PC-3 (cell line): ENCODE measurements at regions not wholly inside any gene's neighbourhood (a gene's known extent, or its start where the extent isn't known, plus 50 kb on each side); places are given as distances from the start of the nearest gene placed in this dataset.

Experiments
- ATAC-seq: fragments of 200-7000 bp; cut with Tn5 transposase; 2 replicates; pipeline ENCODE4 v1.9.1; 2020; ENCODE audit warnings: mild to moderate bottlenecking, moderate library complexity
- BruUV-seq: library from RNA; stranded (reverse); fragments of 400-500 nt; replicated peaks from 2 replicates; lab custom pipeline; 2021; lab: Mats Ljungman, UMichigan
- CTCF ChIA-PET: fragments of 300-600 bp; sonication (Branson Sonifier 250); formaldehyde crosslinking; loops from one replicate; lab custom pipeline; 2022; ENCODE audit warnings: antibody characterized with exemption; lab: Charles Lee
- POLR2A ChIA-PET: fragments of 300-600 bp; sonication (Branson Sonifier 250); formaldehyde crosslinking; loops from one replicate; lab custom pipeline; 2022; ENCODE audit warnings: antibody characterized with exemption; ENCODE audit not compliant: unreplicated experiment; lab: Charles Lee
- DNase-seq: peaks from one replicate; pipeline ENCODE4 v3.0.0-alpha.2; 2015
- H2AFZ ChIP-seq: fragments of 300-600 bp; sonication (generic); 2 replicates; pipeline ENCODE4 v1.6.0; 2016; ENCODE audit warnings: antibody characterized with exemption, low read length
- H3F3A ChIP-seq: fragments of 300-600 bp; sonication (generic); one replicate; pipeline ENCODE4 v1.6.0; 2017; ENCODE audit warnings: antibody characterized with exemption, low read length, control low read depth, mild to moderate bottlenecking; ENCODE audit not compliant: unreplicated experiment
- H3K27ac ChIP-seq: fragments of 300-600 bp; sonication (generic); 2 replicates; pipeline ENCODE4 v1.5.1; 2016; ENCODE audit warnings: mild to moderate bottlenecking, low read length
- H3K27me3 ChIP-seq: fragments of 300-600 bp; sonication (generic); 2 replicates; pipeline ENCODE4 v1.6.1; 2016; ENCODE audit warnings: low read length, mixed read lengths
- H3K36me3 ChIP-seq: fragments of 300-600 bp; sonication (generic); 2 replicates; pipeline ENCODE4 v1.6.1; 2016; ENCODE audit warnings: low read depth, mixed run types, low read length, mixed read lengths
- H3K4me1 ChIP-seq: fragments of 300-600 bp; sonication (generic); 2 replicates; pipeline ENCODE4 v1.5.1; 2016; ENCODE audit warnings: low read length; ENCODE audit not compliant: insufficient read depth
- H3K4me2 ChIP-seq: fragments of 300-600 bp; sonication (generic); 2 replicates; pipeline ENCODE4 v1.6.0; 2016; ENCODE audit warnings: low read length
- H3K4me3 ChIP-seq: fragments of 300-600 bp; sonication (generic); 2 replicates; pipeline ENCODE4 v1.5.1; 2016; ENCODE audit warnings: mild to moderate bottlenecking, low read length, mixed read lengths
- H3K79me2 ChIP-seq: fragments of 300-600 bp; sonication (generic); 2 replicates; pipeline ENCODE4 v1.6.1; 2017; ENCODE audit warnings: low read length, mixed read lengths
- H3K9ac ChIP-seq: fragments of 300-600 bp; sonication (generic); 2 replicates; pipeline ENCODE4 v1.6.0; 2016; ENCODE audit warnings: mild to moderate bottlenecking, low read length
- H3K9me2 ChIP-seq: fragments of 300-600 bp; sonication (generic); replicated peaks from 2 replicates; pipeline ENCODE4 v1.6.1; 2016; ENCODE audit warnings: mixed run types, low read length, mixed read lengths
- H3K9me3 ChIP-seq: fragments of 300-600 bp; sonication (generic); 2 replicates; pipeline ENCODE4 v1.6.1; 2016; ENCODE audit warnings: low read length, mixed read lengths
- H4K20me1 ChIP-seq: fragments of 300-600 bp; sonication (generic); 2 replicates; pipeline ENCODE4 v1.6.1; 2016; ENCODE audit warnings: low read length, mixed read lengths
- EZH2 ChIP-seq: fragments of 300-600 bp; sonication (generic); IDR thresholded peaks from one replicate; pipeline ENCODE4 v1.6.1; 2017; ENCODE audit warnings: antibody characterized with exemption, mild to moderate bottlenecking, low read length; ENCODE audit not compliant: unreplicated experiment
- EZH2phosphoT487 ChIP-seq: fragments of 300-600 bp; sonication (generic); IDR thresholded peaks from 2 replicates; pipeline ENCODE4 v1.6.1; 2018; ENCODE audit warnings: mild to moderate bottlenecking, antibody characterized with exemption, low read length, borderline replicate concordance
- intact Hi-C: fragments of 100-400 bp; cut with micrococcal nuclease; formaldehyde crosslinking; loops from 2 replicates; pipeline ENCODE4 v1.9.0; 2023
- TF ChIP-seq, protein P1 (sequence below): fragments of 300-600 bp; sonication (generic); conservative IDR thresholded peaks from 2 replicates; pipeline ENCODE4 v1.5.1; 2017; ENCODE audit warnings: antibody characterized with exemption, low read depth, mild to moderate bottlenecking, low read length

DNA sequence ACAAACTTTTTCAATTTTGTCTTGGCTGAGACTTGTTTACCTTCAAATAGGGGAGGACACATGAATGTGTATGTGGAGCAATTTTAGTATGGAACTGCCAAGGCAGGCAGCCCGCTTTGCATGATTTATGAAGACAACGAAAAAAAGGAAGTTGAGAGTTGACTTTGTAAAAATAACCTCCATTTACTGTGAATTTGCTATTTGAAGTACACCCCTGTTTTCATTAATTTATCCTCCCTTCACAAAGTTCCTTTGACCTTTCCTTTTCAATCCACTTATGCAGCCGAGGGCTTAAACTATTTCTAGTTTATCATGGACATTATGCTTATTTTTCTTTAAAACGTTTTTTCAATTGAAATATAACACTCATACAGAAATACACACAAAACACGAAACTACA lies 369.6 kb upstream of the CADM1 start:
- no peak for DNase-seq
- Histone ChIP-seq H3K36me3 (no peaks in the 10 kb centered on the region), H2AFZ (no peak overlapping the region), H3K27me3 (no peaks in the 10 kb centered on the region), H3K4me2 (no peak overlapping the region), H3K4me3 (no peak overlapping the region), H3K9ac (no peak overlapping the region), H3K79me2 (no peaks in the 10 kb centered on the region), H3K4me1 (no peaks in the 10 kb centered on the region), H3K9me3 (peaks cover 21% of the 10 kb centered on the region; the same call in 1 of the 2 replicates), H4K20me1 (no peaks in the 10 kb centered on the region), H3K27ac (no peak overlapping the region), H3K9me2 (no peaks in the 10 kb centered on the region), H3F3A (no peaks in the 10 kb centered on the region)
- ChIA-PET CTCF (no interaction called here), POLR2A (no interaction called here)
- intact Hi-C loops: no loop called here
- no TSS peak for BruUV-seq
- no peak for ATAC-seq
- TF ChIP-seq, protein P1, sequence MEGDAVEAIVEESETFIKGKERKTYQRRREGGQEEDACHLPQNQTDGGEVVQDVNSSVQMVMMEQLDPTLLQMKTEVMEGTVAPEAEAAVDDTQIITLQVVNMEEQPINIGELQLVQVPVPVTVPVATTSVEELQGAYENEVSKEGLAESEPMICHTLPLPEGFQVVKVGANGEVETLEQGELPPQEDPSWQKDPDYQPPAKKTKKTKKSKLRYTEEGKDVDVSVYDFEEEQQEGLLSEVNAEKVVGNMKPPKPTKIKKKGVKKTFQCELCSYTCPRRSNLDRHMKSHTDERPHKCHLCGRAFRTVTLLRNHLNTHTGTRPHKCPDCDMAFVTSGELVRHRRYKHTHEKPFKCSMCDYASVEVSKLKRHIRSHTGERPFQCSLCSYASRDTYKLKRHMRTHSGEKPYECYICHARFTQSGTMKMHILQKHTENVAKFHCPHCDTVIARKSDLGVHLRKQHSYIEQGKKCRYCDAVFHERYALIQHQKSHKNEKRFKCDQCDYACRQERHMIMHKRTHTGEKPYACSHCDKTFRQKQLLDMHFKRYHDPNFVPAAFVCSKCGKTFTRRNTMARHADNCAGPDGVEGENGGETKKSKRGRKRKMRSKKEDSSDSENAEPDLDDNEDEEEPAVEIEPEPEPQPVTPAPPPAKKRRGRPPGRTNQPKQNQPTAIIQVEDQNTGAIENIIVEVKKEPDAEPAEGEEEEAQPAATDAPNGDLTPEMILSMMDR: no peak

DNA sequence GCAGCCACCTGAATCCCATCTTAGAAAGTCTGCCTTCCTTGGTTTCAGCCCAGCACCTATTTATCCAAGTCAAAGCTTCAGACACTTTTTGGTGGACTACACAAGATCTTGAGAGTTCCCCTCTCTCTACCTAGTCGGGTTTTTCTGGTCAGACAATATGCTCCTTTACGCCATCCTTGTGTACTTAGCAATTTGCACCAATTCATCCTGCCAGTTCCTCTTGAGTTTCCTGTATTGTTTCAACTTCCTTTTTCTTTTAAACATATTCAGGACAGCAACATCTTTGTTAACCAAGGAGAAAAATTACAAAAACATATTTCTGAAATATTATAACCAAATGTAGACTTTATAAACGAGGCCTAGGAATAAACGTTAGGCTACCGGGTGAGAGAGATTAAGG lies 368.2 kb upstream of the CADM1 start:
- H3K27me3 ChIP-seq: no peaks in the 10 kb centered on the region
- H2AFZ ChIP-seq: no peak overlapping the region
- no peaks in the 10 kb centered on the region for H3K4me1 ChIP-seq
- DNase-seq: no peak
- TF ChIP-seq, protein P1: no peak
- TF ChIP-seq EZH2phosphoT487: no peak
- TF ChIP-seq EZH2: no peak
- ChIA-PET POLR2A (no interaction called here), CTCF (no interaction called here)
- no peaks in the 10 kb centered on the region for H4K20me1 ChIP-seq
- no peaks in the 10 kb centered on the region for H3F3A ChIP-seq
- no peak for ATAC-seq
- no TSS peak for BruUV-seq
- H3K9me2 ChIP-seq: no peaks in the 10 kb centered on the region
- H3K36me3 ChIP-seq: no peaks in the 10 kb centered on the region
- no peak overlapping the region for H3K4me2 ChIP-seq
- no peaks in the 10 kb centered on the region for H3K79me2 ChIP-seq
- H3K9me3 ChIP-seq: peaks cover 34% of the 10 kb centered on the region; the same call in 1 of the 2 replicates
- intact Hi-C loops: no loop called here
- H3K27ac ChIP-seq: no peak overlapping the region
- no peak overlapping the region for H3K9ac ChIP-seq
- H3K4me3 ChIP-seq: no peak overlapping the region

DNA sequence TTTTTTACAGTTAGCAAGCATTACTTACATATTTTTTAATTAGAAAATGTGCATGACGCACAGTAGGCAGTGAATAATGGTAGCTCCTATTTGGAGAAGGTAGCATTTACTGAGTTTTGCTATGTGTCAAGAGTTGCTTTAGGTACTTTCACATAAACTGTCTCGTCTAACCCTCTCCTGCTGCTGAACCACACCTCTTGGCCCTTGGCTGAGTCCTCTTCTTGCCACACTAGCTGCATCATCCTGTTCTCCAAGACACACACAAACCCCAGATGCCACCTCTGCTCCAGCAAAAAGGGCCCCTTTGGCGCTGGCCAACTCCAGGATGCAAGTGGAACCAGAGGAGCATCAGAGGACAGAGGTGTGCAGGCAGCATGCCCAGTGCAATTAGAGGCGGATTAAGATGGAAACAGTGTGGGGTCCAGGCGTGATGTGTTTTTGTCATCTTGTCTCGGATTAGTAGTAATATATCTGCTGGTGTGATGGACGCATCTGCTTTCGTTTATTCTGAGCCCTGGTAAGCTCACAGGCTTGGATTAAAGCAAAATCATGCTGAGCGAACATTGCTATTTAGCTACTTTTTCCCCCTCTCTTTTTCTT lies 367.0 kb upstream of the CADM1 start:
- no peak overlapping the region for H2AFZ ChIP-seq
- no peaks in the 10 kb centered on the region for H3K9me2 ChIP-seq
- ChIA-PET CTCF (no interaction called here), POLR2A (no interaction called here)
- intact Hi-C loops: no loop called here
- no peaks in the 10 kb centered on the region for H3K36me3 ChIP-seq
- H3K4me2 ChIP-seq: no peak overlapping the region
- no peaks in the 10 kb centered on the region for H3K79me2 ChIP-seq
- TF ChIP-seq EZH2phosphoT487 (no peak), EZH2 (no peak)
- TF ChIP-seq, protein P1: no peak
- BruUV-seq: no TSS peak
- DNase-seq (no peak), ATAC-seq (no peak)
- no peaks in the 10 kb centered on the region for H3K4me1 ChIP-seq
- no peaks in the 10 kb centered on the region for H3K27me3 ChIP-seq
- H4K20me1 ChIP-seq: no peaks in the 10 kb centered on the region
- H3K4me3 ChIP-seq: no peak overlapping the region
- H3F3A ChIP-seq: no peaks in the 10 kb centered on the region
- H3K9me3 ChIP-seq: peaks cover 35% of the 10 kb centered on the region; the same call in 1 of the 2 replicates
- no peak overlapping the region for H3K9ac ChIP-seq
- no peak overlapping the region for H3K27ac ChIP-seq
